ENCODE measurements at regions not wholly inside any gene's neighbourhood (a gene's known extent, or its start where the extent isn't known, plus 50 kb on each side); places are given as distances from the start of the nearest gene placed in this dataset.

GRCh38 chr14:82422230-82422629 lies 888.6 kb upstream of the SEL1L start:
- DNase-seq (ENCODE audit: low read depth in 1 of 2, low spot score in 1 of 2): no peak
- TF ChIP-seq GABPA (IDR thresholded peaks at IDR 0.05; ENCODE audit: low read depth) (no peak), REST (IDR thresholded peaks at IDR 0.05; ENCODE audit: insufficient replicate concordance, low read depth) (no peak), CTCF (IDR thresholded peaks at IDR 0.05; ENCODE audit: insufficient read depth, low read length) (no peak), POLR2AphosphoS5 (IDR thresholded peaks at IDR 0.05; ENCODE audit: low read depth) (no peak), SPI1 (IDR thresholded peaks at IDR 0.05; ENCODE audit: borderline replicate concordance, low read depth) (no peak)
- no peaks in the 10 kb centered on the region for H3K27me3 ChIP-seq (ENCODE audit: insufficient read depth, poor library complexity, severe bottlenecking)
- no peak overlapping the region for H3K27ac ChIP-seq (replicated peaks)
- no peak overlapping the region for H3K4me3 ChIP-seq (replicated peaks; ENCODE audit: insufficient read depth, low read length)

GRCh38 chr14:82425261-82425660 lies 891.6 kb upstream of the SEL1L start:
- Histone ChIP-seq H3K27ac (replicated peaks) (no peak overlapping the region), H3K27me3 (ENCODE audit: insufficient read depth, poor library complexity, severe bottlenecking) (no peaks in the 10 kb centered on the region), H3K4me3 (replicated peaks; ENCODE audit: insufficient read depth, low read length) (no peak overlapping the region)
- TF ChIP-seq GABPA (IDR thresholded peaks at IDR 0.05; ENCODE audit: low read depth): no peak
- TF ChIP-seq POLR2AphosphoS5 (IDR thresholded peaks at IDR 0.05; ENCODE audit: low read depth): no peak
- no peak for TF ChIP-seq SPI1 (IDR thresholded peaks at IDR 0.05; ENCODE audit: borderline replicate concordance, low read depth)
- no peak for TF ChIP-seq CTCF (IDR thresholded peaks at IDR 0.05; ENCODE audit: insufficient read depth, low read length)
- TF ChIP-seq REST (IDR thresholded peaks at IDR 0.05; ENCODE audit: insufficient replicate concordance, low read depth): no peak
- no peak for DNase-seq (ENCODE audit: low read depth in 1 of 2, low spot score in 1 of 2)

GRCh38 chr14:82431031-82431430 lies 897.4 kb upstream of the SEL1L start:
- Histone ChIP-seq H3K4me3 (replicated peaks; ENCODE audit: insufficient read depth, low read length) (no peak overlapping the region), H3K27me3 (ENCODE audit: insufficient read depth, poor library complexity, severe bottlenecking) (no peaks in the 10 kb centered on the region), H3K27ac (replicated peaks) (no peak overlapping the region)
- no peak for DNase-seq (ENCODE audit: low read depth in 1 of 2, low spot score in 1 of 2)
- TF ChIP-seq SPI1 (IDR thresholded peaks at IDR 0.05; ENCODE audit: borderline replicate concordance, low read depth) (no peak), GABPA (IDR thresholded peaks at IDR 0.05; ENCODE audit: low read depth) (no peak), POLR2AphosphoS5 (IDR thresholded peaks at IDR 0.05; ENCODE audit: low read depth) (no peak), CTCF (IDR thresholded peaks at IDR 0.05; ENCODE audit: insufficient read depth, low read length) (no peak), REST (IDR thresholded peaks at IDR 0.05; ENCODE audit: insufficient replicate concordance, low read depth) (no peak)
